ENCODE measurements at regions not wholly inside any gene's neighbourhood (a gene's known extent, or its start where the extent isn't known, plus 50 kb on each side); places are given as distances from the start of the nearest gene placed in this dataset.
A peak's percentile ranks its signal among the peaks of the same experiment; 100 is the strongest.
"Not testable (repeated sequence)": the region's sequence is repeated elsewhere in the genome, so short reads cannot be mapped to it uniquely, and the experiment has no call there.

GRCh38 chr16:79402920-79403319 is 197.6 kb downstream of the MAF start:
- DNase-seq, result no peak

- peak; percentile 1 for DNase-seq
These were observed 198.2 kb downstream of the MAF start for GRCh38 chr16:79402356-79402755.

- DNase-seq, result no peak
These were observed 198.8 kb downstream of the MAF start for GRCh38 chr16:79401782-79402181.

GRCh38 chr16:79401157-79401556 is 199.4 kb downstream of the MAF start:
- no peak for DNase-seq

- no peak for DNase-seq
These were observed 199.9 kb downstream of the MAF start for GRCh38 chr16:79400462-79401149.

GRCh38 chr16:79395591-79395990 is 204.9 kb downstream of the MAF start:
- DNase-seq, result no peak

- DNase-seq, result no peak
These were observed 206.3 kb downstream of the MAF start for GRCh38 chr16:79394206-79394605.

GRCh38 chr16:79393564-79393963 is 207.0 kb downstream of the MAF start:
- no peak for DNase-seq

- DNase-seq, result no peak
These were observed 207.4 kb downstream of the MAF start for GRCh38 chr16:79393127-79393526.

- no peak for DNase-seq
These were observed 208.5 kb downstream of the MAF start for GRCh38 chr16:79392081-79392480.

- DNase-seq, result no peak
These were observed 209.1 kb downstream of the MAF start for GRCh38 chr16:79391395-79391794.

GRCh38 chr16:79390481-79391051 is 210.0 kb downstream of the MAF start:
- no peak for DNase-seq

- DNase-seq, result no peak
These were observed 212.1 kb downstream of the MAF start for GRCh38 chr16:79388396-79388795.

- DNase-seq, result no peak
These were observed 214.2 kb downstream of the MAF start for GRCh38 chr16:79386299-79386698.

- DNase-seq, result no peak
These were observed 218.9 kb downstream of the MAF start for GRCh38 chr16:79381603-79382042.

GRCh38 chr16:79380995-79381602 is 219.4 kb downstream of the MAF start:
- no peak for DNase-seq

- no peak for DNase-seq
These were observed 221.4 kb downstream of the MAF start for GRCh38 chr16:79379095-79379494.

GRCh38 chr16:79377082-79377481 is 223.5 kb downstream of the MAF start:
- not testable (repeated sequence) for DNase-seq

GRCh38 chr16:79375351-79375750 is 225.2 kb downstream of the MAF start:
- no peak for DNase-seq

GRCh38 chr16:79372503-79373184 is 227.9 kb downstream of the MAF start:
- peak; percentile 94 for DNase-seq

- DNase-seq, result no peak
These were observed 229.8 kb downstream of the MAF start for GRCh38 chr16:79370736-79371135.

GRCh38 chr16:79369796-79370195 is 230.7 kb downstream of the MAF start:
- peak; percentile 5 for DNase-seq

GRCh38 chr16:79367822-79368221 is 232.7 kb downstream of the MAF start:
- DNase-seq, result no peak

GRCh38 chr16:79366635-79367034 is 233.9 kb downstream of the MAF start:
- DNase-seq, result no peak
